HepG2 (cell line): ENCODE measurements at regions not wholly inside any gene's neighbourhood (a gene's known extent, or its start where the extent isn't known, plus 50 kb on each side); places are given as distances from the start of the nearest gene placed in this dataset.

Experiments used
- CHD2 ChIP-seq: IDR thresholded peaks from 2 replicates; pipeline ENCODE4 v1.6.1; 2011; ENCODE audit warnings: low read depth, low read length, improper control_type of control experiment
- CTCF ChIP-seq: sonication (generic); formaldehyde crosslinking; IDR thresholded peaks from 2 replicates; pipeline ENCODE4 v1.5.0; 2020; ENCODE audit warnings: mild to moderate bottlenecking, missing genetic modification reagents, moderate library complexity
- ELF4 ChIP-seq: sonication (generic); formaldehyde crosslinking; IDR thresholded peaks from 2 replicates; pipeline ENCODE4 v1.5.0; 2020; ENCODE audit warnings: missing genetic modification reagents, mild to moderate bottlenecking, moderate library complexity, borderline replicate concordance
- EP300 ChIP-seq, 3 experiments: sonication (generic) in 1 of 3; formaldehyde crosslinking in 1 of 3; IDR thresholded peaks; 2 replicates each; pipeline versions ENCODE4 v1.5.1 to v1.6.1; 2011 to 2020; ENCODE audit warnings: low read depth in 2 of 3, low read length in 2 of 3, borderline replicate concordance in 1 of 3, improper control_type of control experiment in 1 of 3, mild to moderate bottlenecking in 1 of 3, missing genetic modification reagents in 1 of 3, moderate library complexity in 1 of 3
- ESRRA ChIP-seq: sonication (generic); formaldehyde crosslinking; IDR thresholded peaks from 2 replicates; pipeline ENCODE4 v1.5.1; 2020; ENCODE audit warnings: mild to moderate bottlenecking, low read depth, missing genetic modification reagents
- ETV6 ChIP-seq: sonication (generic); formaldehyde crosslinking; conservative IDR thresholded peaks from 2 replicates; pipeline ENCODE4 v1.4.0; 2020; ENCODE audit warnings: missing genetic modification reagents
- FOXK1 ChIP-seq: sonication (generic); formaldehyde crosslinking; IDR thresholded peaks from 2 replicates; pipeline ENCODE4 v1.4.0; 2020; ENCODE audit warnings: low read depth, missing genetic modification reagents, borderline replicate concordance
- REST ChIP-seq, 2 experiments: IDR thresholded peaks; 2 replicates each; pipeline ENCODE4 v1.6.1; 2011 to 2012; ENCODE audit warnings: low read length in 2 of 2, borderline replicate concordance in 1 of 2, low read depth in 1 of 2, mild to moderate bottlenecking in 1 of 2, moderate library complexity in 1 of 2
- RNF2 ChIP-seq: fragments of 450-650 bp; conservative IDR thresholded peaks from 2 replicates; pipeline ENCODE4 v1.6.1; 2016; ENCODE audit warnings: low read depth
- RXRA ChIP-seq: sonication (generic); formaldehyde crosslinking; IDR thresholded peaks from 2 replicates; pipeline ENCODE4 v1.5.1; 2020; ENCODE audit warnings: missing genetic modification reagents
- TAF1 ChIP-seq: sonication (generic); formaldehyde crosslinking; IDR thresholded peaks from 2 replicates; pipeline ENCODE4 v1.4.0; 2020; ENCODE audit warnings: missing genetic modification reagents
- TBP ChIP-seq: sonication (generic); formaldehyde crosslinking; IDR thresholded peaks from 2 replicates; pipeline ENCODE4 v1.5.0; 2020; ENCODE audit warnings: missing genetic modification reagents
- TBX2 ChIP-seq: sonication (generic); formaldehyde crosslinking; IDR thresholded peaks from 2 replicates; pipeline ENCODE4 v1.5.0; 2020; ENCODE audit warnings: missing genetic modification reagents, mild to moderate bottlenecking, borderline replicate concordance
- TCF7L2 ChIP-seq: IDR thresholded peaks from 2 replicates; pipeline ENCODE4 v1.6.1; 2011; ENCODE audit warnings: mild to moderate bottlenecking, low read depth, low read length, moderate library complexity

- TF ChIP-seq EP300 (IDR thresholded peaks at IDR 0.05; ENCODE audit: low read depth in 2 of 2, low read length in 2 of 2) (no peak), EP300 (CRISPR knock-in tag; IDR thresholded peaks at IDR 0.05; ENCODE audit: borderline replicate concordance) (no peak), ELF4 (CRISPR knock-in tag) (no peak), CTCF (no peak), TAF1 (CRISPR knock-in tag) (no peak), RXRA (no peak), FOXK1 (no peak), CHD2 (no peak), RNF2 (no peak), ESRRA (CRISPR knock-in tag) (no peak), TCF7L2 (no peak), REST (IDR thresholded peaks at IDR 0.05; ENCODE audit: borderline replicate concordance in 1 of 2, low read depth in 1 of 2, low read length in 2 of 2) (no peak), ETV6 (CRISPR knock-in tag) (no peak), TBP (CRISPR knock-in tag) (no peak), TBX2 (no peak)
Observed at GRCh38 chr12:127014079-127014478, 1252.9 kb upstream of the TMEM132C start.
